GM23248 (cell line): ENCODE measurements at regions not wholly inside any gene's neighbourhood (a gene's known extent, or its start where the extent isn't known, plus 50 kb on each side); places are given as distances from the start of the nearest gene placed in this dataset.

ENCODE experiments used
- EZH2 ChIP-seq: fragments of 200-600 bp; sonication (generic); IDR thresholded peaks from 2 replicates; pipeline ENCODE4 v1.6.1; 2018; ENCODE audit warnings: antibody characterized with exemption, mild to moderate bottlenecking; ENCODE audit not compliant: insufficient read depth, poor library complexity, severe bottlenecking
- EZH2phosphoT487 ChIP-seq: fragments of 200-600 bp; sonication (generic); IDR thresholded peaks from 2 replicates; pipeline ENCODE4 v1.6.1; 2018; ENCODE audit warnings: antibody characterized with exemption, moderate library complexity, mild to moderate bottlenecking, low read depth; ENCODE audit not compliant: insufficient read depth

GRCh38 chrX:7286168-7286837 lies 138.3 kb upstream of the PUDP start:
- TF ChIP-seq EZH2 (no peak), EZH2phosphoT487 (no peak)
